ENCODE measurements at regions not wholly inside any gene's neighbourhood (a gene's known extent, or its start where the extent isn't known, plus 50 kb on each side); places are given as distances from the start of the nearest gene placed in this dataset.
A peak's percentile ranks its signal among the peaks of the same experiment; 100 is the strongest.
"Not testable (repeated sequence)": the region's sequence is repeated elsewhere in the genome, so short reads cannot be mapped to it uniquely, and the experiment has no call there.

GRCh38 chr6:125631165-125631564, 118.3 kb upstream of the HEY2 start:
- TF ChIP-seq EZH2 (IDR thresholded peaks at IDR 0.05; ENCODE audit: borderline replicate concordance, low read depth, low read length, poor library complexity, severe bottlenecking) (no peak), CTCF (conservative IDR thresholded peaks at IDR 0.05; ENCODE audit: low read depth, low read length) (0 out of 2 replicates have a peak, but pooled peaks have one; percentile 9)
- H3K27ac ChIP-seq (ENCODE audit: low read depth, low read length, poor library complexity, severe bottlenecking), result no peak overlapping the region
- DNase-seq (ENCODE audit: low spot score), result no peak
- H3K4me1 ChIP-seq (ENCODE audit: insufficient read depth, low read length, poor library complexity, severe bottlenecking), result no peaks in the 10 kb centered on the region
- H3K27me3 ChIP-seq (replicated peaks; ENCODE audit: insufficient read depth, low read depth, low read length, poor library complexity), result peaks cover 6% of the 10 kb centered on the region
- intact Hi-C loops (cut with micrococcal nuclease; ENCODE audit: unreplicated experiment), result no loop called here
- ChIA-PET POLR2A (ENCODE audit: low non-redundant PET) (interaction anchor here (0.6 kb wide), 1 partner anchor 340 kb away, joined by 7 read pairs; no protein-coding TSS in a partner anchor), CTCF (no interaction called here)
- H3K36me3 ChIP-seq (ENCODE audit: insufficient read depth, low read length, poor library complexity, severe bottlenecking), result no peaks in the 10 kb centered on the region
- H3K4me3 ChIP-seq (ENCODE audit: low read depth, low read length, poor library complexity, severe bottlenecking), result no peak overlapping the region
- H3K9me3 ChIP-seq (ENCODE audit: low read depth, low read length, poor library complexity, severe bottlenecking), result no peaks in the 10 kb centered on the region
- BruUV-seq (replicated peaks), result no TSS peak

- POLR2A ChIA-PET (ENCODE audit: low non-redundant PET); intact Hi-C loops (cut with micrococcal nuclease; ENCODE audit: unreplicated experiment); H3K9me3 ChIP-seq (ENCODE audit: low read depth, low read length, poor library complexity, severe bottlenecking); H3K27ac ChIP-seq (ENCODE audit: low read depth, low read length, poor library complexity, severe bottlenecking); CTCF ChIA-PET; H3K4me3 ChIP-seq (ENCODE audit: low read depth, low read length, poor library complexity, severe bottlenecking); H3K27me3 ChIP-seq (replicated peaks; ENCODE audit: insufficient read depth, low read depth, low read length, poor library complexity); H3K36me3 ChIP-seq (ENCODE audit: insufficient read depth, low read length, poor library complexity, severe bottlenecking); BruUV-seq (replicated peaks); DNase-seq (ENCODE audit: low spot score): not testable (repeated sequence)
- H3K4me1 ChIP-seq (ENCODE audit: insufficient read depth, low read length, poor library complexity, severe bottlenecking), result peaks cover 25% of the 10 kb centered on the region
Measured at GRCh38 chr6:125636011-125636410, 113.4 kb upstream of the HEY2 start.

- no TSS peak for BruUV-seq (replicated peaks)
- CTCF ChIA-PET, result no interaction called here
Measured at GRCh38 chr6:125636671-125637070, 112.8 kb upstream of the HEY2 start.

More at GRCh38 chr6:125636671-125637070, 112.8 kb upstream of the HEY2 start:
- no peaks in the 10 kb centered on the region for H3K9me3 ChIP-seq (ENCODE audit: low read depth, low read length, poor library complexity, severe bottlenecking)
- no peaks in the 10 kb centered on the region for H3K36me3 ChIP-seq (ENCODE audit: insufficient read depth, low read length, poor library complexity, severe bottlenecking)
- peaks cover 29% of the 10 kb centered on the region for H3K4me1 ChIP-seq (ENCODE audit: insufficient read depth, low read length, poor library complexity, severe bottlenecking)
- intact Hi-C loops (cut with micrococcal nuclease; ENCODE audit: unreplicated experiment), result no loop called here
- POLR2A ChIA-PET (ENCODE audit: low non-redundant PET), result no interaction called here
- no peak overlapping the region for H3K27ac ChIP-seq (ENCODE audit: low read depth, low read length, poor library complexity, severe bottlenecking)
- H3K27me3 ChIP-seq (replicated peaks; ENCODE audit: insufficient read depth, low read depth, low read length, poor library complexity), result no peaks in the 10 kb centered on the region
- no peak for TF ChIP-seq CTCF (conservative IDR thresholded peaks at IDR 0.05; ENCODE audit: low read depth, low read length)
- TF ChIP-seq EZH2 (IDR thresholded peaks at IDR 0.05; ENCODE audit: borderline replicate concordance, low read depth, low read length, poor library complexity, severe bottlenecking), result no peak
- no peak for DNase-seq (ENCODE audit: low spot score)
- no peak overlapping the region for H3K4me3 ChIP-seq (ENCODE audit: low read depth, low read length, poor library complexity, severe bottlenecking)
